GM12878 (cell line): ENCODE measurements at regions not wholly inside any gene's neighbourhood (a gene's known extent, or its start where the extent isn't known, plus 50 kb on each side); places are given as distances from the start of the nearest gene placed in this dataset.

ENCODE experiments used
- ATAC-seq: fragments of 200-7000 bp; cut with Tn5 transposase; 3 replicates; pipeline ENCODE4 v1.9.1; 2020; ENCODE audit warnings: mild to moderate bottlenecking, moderate library complexity
- BruUV-seq: library from RNA; stranded (reverse); fragments of 400-500 nt; replicated peaks from 2 replicates; lab custom pipeline; 2021; lab: Mats Ljungman, UMichigan
- CTCF ChIA-PET: fragments of 300-600 bp; sonication (Branson Sonifier 250); formaldehyde crosslinking; extraction: SDS; loops from one replicate; lab custom pipeline; 2021; ENCODE audit warnings: inconsistent platforms; lab: Yijun Ruan, JAX
- POLR2A ChIA-PET: fragments of 350-600 bp; formaldehyde crosslinking; extraction: SDS; loops from one replicate; lab custom pipeline; 2021; ENCODE audit warnings: inconsistent platforms; lab: Charles Lee
- RAD21 ChIA-PET: fragments of 300-600 bp; sonication (Branson Sonifier 250); formaldehyde crosslinking; loops from one replicate; lab custom pipeline; 2023; ENCODE audit warnings: antibody characterized with exemption; ENCODE audit not compliant: unreplicated experiment; lab: Charles Lee
- SMC1A ChIA-PET: fragments of 300-600 bp; sonication (Branson Sonifier 250); formaldehyde crosslinking; loops from one replicate; lab custom pipeline; 2023; ENCODE audit not compliant: unreplicated experiment, uncharacterized antibody; lab: Charles Lee
- DNase-seq: peaks from one replicate; pipeline ENCODE4 v3.0.0-alpha.2; 2011; ENCODE audit warnings: low read depth, low spot score
- FAIRE-seq: peaks from 3 replicates; lab custom pipeline; 2011; peaks lifted over from hg19 to GRCh38; lab: Jason Lieb, UNC
- H2AFZ ChIP-seq: 2 replicates; pipeline ENCODE4 v1.6.0; 2011; ENCODE audit warnings: low read depth, low read length, control low read depth; ENCODE audit not compliant: control insufficient read depth
- H3K27ac ChIP-seq: 2 replicates; pipeline ENCODE4 v1.5.1; 2011; ENCODE audit warnings: control low read depth; ENCODE audit not compliant: control insufficient read depth, insufficient read depth
- H3K27me3 ChIP-seq, 2 experiments: replicated peaks in 1 of 2; 2 replicates each; pipeline versions ENCODE4 v1.6.0 to v1.6.1; 2011; ENCODE audit warnings: low read length in 1 of 2; ENCODE audit not compliant: control insufficient read depth in 2 of 2, insufficient read depth in 2 of 2
- H3K36me3 ChIP-seq, 2 experiments: 2 replicates each; pipeline ENCODE4 v1.5.1; 2011; ENCODE audit warnings: low read length in 1 of 2; ENCODE audit not compliant: control insufficient read depth in 2 of 2, insufficient read depth in 2 of 2
- H3K4me1 ChIP-seq: 2 replicates; pipeline ENCODE4 v1.6.1; 2011; ENCODE audit warnings: mild to moderate bottlenecking, low read length, moderate library complexity, mixed read lengths; ENCODE audit not compliant: control insufficient read depth, insufficient read depth
- H3K4me2 ChIP-seq: 2 replicates; pipeline ENCODE4 v1.6.0; 2011; ENCODE audit warnings: control low read depth; ENCODE audit not compliant: control insufficient read depth, insufficient read depth
- H3K4me3 ChIP-seq: fragments of 200-600 bp; sonication (generic); 2 replicates; pipeline ENCODE4 v1.5.1; 2016
- H3K79me2 ChIP-seq: 2 replicates; pipeline ENCODE4 v1.6.0; 2011; ENCODE audit warnings: low read length; ENCODE audit not compliant: control insufficient read depth, insufficient read depth
- H3K9ac ChIP-seq: 2 replicates; pipeline ENCODE4 v1.8.0; 2011; ENCODE audit warnings: low read length, control low read depth, mixed read lengths; ENCODE audit not compliant: control insufficient read depth, insufficient read depth
- H3K9me3 ChIP-seq: replicated peaks from 3 replicates; pipeline ENCODE4 v1.5.1; 2011; ENCODE audit warnings: mild to moderate bottlenecking, low read length; ENCODE audit not compliant: control insufficient read depth, insufficient read depth
- H4K20me1 ChIP-seq: 2 replicates; pipeline ENCODE4 v1.6.0; 2011; ENCODE audit not compliant: control insufficient read depth, insufficient read depth
- GATAD2B ChIP-seq: fragments of 450-650 bp; conservative IDR thresholded peaks from 2 replicates; pipeline ENCODE4 v1.6.1; 2017; ENCODE audit warnings: low read depth, mild to moderate bottlenecking, moderate library complexity
- MEF2A ChIP-seq: IDR thresholded peaks from 2 replicates; pipeline ENCODE4 v1.6.1; 2011; ENCODE audit warnings: low read depth, mild to moderate bottlenecking, low read length, moderate library complexity; ENCODE audit not compliant: insufficient read depth
- MXI1 ChIP-seq: fragments of 150-350 bp; IDR thresholded peaks from 2 replicates; pipeline ENCODE4 v1.6.1; 2011; ENCODE audit warnings: low read depth, mild to moderate bottlenecking, inconsistent platforms, low read length, improper control_type of control experiment
- NBN ChIP-seq: fragments of 450-650 bp; IDR thresholded peaks from 2 replicates; pipeline ENCODE4 v1.6.1; 2016
- TARDBP ChIP-seq: IDR thresholded peaks from 2 replicates; pipeline ENCODE4 v1.6.1; 2016; ENCODE audit warnings: borderline replicate concordance
- ZZZ3 ChIP-seq: IDR thresholded peaks from 2 replicates; pipeline ENCODE4 v1.6.1; 2011; ENCODE audit warnings: low read depth; ENCODE audit not compliant: control insufficient read depth, insufficient read length
- WGBS: methylation state at CpG from one replicate; pipeline ENCODE4 v1.1.6; 2016; ENCODE audit warnings: low lambda C conversion rate; ENCODE audit not compliant: insufficient replicate concordance, insufficient coverage; ENCODE audit errors: missing lambda C conversion rate; 5-methylcytosine and 5-hydroxymethylcytosine counted together
- in situ Hi-C: fragments of 300-500 bp; cut with MboI; formaldehyde crosslinking; loops from 9 replicates; pipeline ENCODE4 v1.14.3; 2018; ENCODE audit warnings: mixed read lengths
- intact Hi-C: fragments of 100-400 bp; cut with micrococcal nuclease; formaldehyde crosslinking; loops from one replicate; pipeline ENCODE4 v1.14.2; 2022; ENCODE audit not compliant: unreplicated experiment
- TF ChIP-seq, protein P1 (sequence below): fragments of 450-650 bp; formaldehyde crosslinking; IDR thresholded peaks from 2 replicates; pipeline ENCODE4 v1.5.0; 2022; ENCODE audit warnings: mild to moderate bottlenecking, missing genetic modification characterization
- TF ChIP-seq, protein P2 (sequence below): IDR thresholded peaks from 2 replicates; pipeline ENCODE4 v1.6.1; 2012; ENCODE audit warnings: mild to moderate bottlenecking, low read depth, low read length
- TF ChIP-seq, protein P3 (sequence below): fragments of 450-650 bp; IDR thresholded peaks from 2 replicates; pipeline ENCODE4 v1.6.1; 2018; ENCODE audit warnings: borderline replicate concordance, mild to moderate bottlenecking; ENCODE audit not compliant: partially characterized antibody
- TF ChIP-seq, protein P4 (sequence below): fragments of 450-650 bp; IDR thresholded peaks from 2 replicates; pipeline ENCODE4 v1.6.1; 2017; ENCODE audit warnings: mild to moderate bottlenecking, moderate library complexity

DNA sequence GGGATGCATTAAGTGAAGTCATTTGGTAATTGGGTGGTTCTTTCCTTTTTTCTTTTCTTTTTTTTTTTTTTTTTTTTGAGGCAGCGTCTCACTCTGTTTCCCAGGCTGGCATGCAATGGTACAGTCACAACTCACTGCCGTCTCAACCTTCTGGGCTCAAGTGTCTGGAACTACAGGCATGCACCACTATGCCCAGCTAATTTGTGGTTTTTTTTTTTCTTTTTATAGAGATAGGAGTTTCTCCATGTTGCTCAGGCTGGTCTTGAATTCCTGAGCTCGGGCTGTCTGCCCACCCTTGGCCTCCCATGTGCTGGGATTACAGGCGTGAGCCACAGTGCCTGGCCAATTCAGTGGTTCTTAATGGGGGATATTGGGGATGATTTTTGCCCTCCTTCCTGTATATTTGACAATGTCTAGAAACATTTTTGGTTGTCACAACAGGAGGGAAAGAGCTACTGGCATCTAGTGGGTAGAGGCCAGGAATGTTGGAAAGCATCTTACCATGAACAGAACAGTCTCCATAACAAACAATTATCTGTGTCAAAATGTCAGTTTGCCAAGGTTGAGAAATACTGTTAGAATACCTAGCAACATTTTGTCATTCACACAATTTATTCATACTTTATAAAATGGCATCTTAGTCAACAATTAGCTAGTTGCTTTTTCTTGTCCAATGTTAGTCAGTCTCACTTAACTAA, 79.4 kb upstream of the CNTN3 start:
- no peak for FAIRE-seq
- RAD21 ChIA-PET, result no interaction called here
- TF ChIP-seq MEF2A (no peak), MXI1 (no peak), TARDBP (no peak), NBN (no peak), ZZZ3 (no peak), GATAD2B (no peak)
- TF ChIP-seq, protein P1, sequence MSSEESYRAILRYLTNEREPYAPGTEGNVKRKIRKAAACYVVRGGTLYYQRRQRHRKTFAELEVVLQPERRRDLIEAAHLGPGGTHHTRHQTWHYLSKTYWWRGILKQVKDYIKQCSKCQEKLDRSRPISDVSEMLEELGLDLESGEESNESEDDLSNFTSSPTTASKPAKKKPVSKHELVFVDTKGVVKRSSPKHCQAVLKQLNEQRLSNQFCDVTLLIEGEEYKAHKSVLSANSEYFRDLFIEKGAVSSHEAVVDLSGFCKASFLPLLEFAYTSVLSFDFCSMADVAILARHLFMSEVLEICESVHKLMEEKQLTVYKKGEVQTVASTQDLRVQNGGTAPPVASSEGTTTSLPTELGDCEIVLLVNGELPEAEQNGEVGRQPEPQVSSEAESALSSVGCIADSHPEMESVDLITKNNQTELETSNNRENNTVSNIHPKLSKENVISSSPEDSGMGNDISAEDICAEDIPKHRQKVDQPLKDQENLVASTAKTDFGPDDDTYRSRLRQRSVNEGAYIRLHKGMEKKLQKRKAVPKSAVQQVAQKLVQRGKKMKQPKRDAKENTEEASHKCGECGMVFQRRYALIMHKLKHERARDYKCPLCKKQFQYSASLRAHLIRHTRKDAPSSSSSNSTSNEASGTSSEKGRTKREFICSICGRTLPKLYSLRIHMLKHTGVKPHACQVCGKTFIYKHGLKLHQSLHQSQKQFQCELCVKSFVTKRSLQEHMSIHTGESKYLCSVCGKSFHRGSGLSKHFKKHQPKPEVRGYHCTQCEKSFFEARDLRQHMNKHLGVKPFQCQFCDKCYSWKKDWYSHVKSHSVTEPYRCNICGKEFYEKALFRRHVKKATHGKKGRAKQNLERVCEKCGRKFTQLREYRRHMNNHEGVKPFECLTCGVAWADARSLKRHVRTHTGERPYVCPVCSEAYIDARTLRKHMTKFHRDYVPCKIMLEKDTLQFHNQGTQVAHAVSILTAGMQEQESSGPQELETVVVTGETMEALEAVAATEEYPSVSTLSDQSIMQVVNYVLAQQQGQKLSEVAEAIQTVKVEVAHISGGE (CRISPR knock-in tag), result no peak
- TF ChIP-seq, protein P2, sequence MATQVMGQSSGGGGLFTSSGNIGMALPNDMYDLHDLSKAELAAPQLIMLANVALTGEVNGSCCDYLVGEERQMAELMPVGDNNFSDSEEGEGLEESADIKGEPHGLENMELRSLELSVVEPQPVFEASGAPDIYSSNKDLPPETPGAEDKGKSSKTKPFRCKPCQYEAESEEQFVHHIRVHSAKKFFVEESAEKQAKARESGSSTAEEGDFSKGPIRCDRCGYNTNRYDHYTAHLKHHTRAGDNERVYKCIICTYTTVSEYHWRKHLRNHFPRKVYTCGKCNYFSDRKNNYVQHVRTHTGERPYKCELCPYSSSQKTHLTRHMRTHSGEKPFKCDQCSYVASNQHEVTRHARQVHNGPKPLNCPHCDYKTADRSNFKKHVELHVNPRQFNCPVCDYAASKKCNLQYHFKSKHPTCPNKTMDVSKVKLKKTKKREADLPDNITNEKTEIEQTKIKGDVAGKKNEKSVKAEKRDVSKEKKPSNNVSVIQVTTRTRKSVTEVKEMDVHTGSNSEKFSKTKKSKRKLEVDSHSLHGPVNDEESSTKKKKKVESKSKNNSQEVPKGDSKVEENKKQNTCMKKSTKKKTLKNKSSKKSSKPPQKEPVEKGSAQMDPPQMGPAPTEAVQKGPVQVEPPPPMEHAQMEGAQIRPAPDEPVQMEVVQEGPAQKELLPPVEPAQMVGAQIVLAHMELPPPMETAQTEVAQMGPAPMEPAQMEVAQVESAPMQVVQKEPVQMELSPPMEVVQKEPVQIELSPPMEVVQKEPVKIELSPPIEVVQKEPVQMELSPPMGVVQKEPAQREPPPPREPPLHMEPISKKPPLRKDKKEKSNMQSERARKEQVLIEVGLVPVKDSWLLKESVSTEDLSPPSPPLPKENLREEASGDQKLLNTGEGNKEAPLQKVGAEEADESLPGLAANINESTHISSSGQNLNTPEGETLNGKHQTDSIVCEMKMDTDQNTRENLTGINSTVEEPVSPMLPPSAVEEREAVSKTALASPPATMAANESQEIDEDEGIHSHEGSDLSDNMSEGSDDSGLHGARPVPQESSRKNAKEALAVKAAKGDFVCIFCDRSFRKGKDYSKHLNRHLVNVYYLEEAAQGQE, result no peak
- TF ChIP-seq, protein P3, sequence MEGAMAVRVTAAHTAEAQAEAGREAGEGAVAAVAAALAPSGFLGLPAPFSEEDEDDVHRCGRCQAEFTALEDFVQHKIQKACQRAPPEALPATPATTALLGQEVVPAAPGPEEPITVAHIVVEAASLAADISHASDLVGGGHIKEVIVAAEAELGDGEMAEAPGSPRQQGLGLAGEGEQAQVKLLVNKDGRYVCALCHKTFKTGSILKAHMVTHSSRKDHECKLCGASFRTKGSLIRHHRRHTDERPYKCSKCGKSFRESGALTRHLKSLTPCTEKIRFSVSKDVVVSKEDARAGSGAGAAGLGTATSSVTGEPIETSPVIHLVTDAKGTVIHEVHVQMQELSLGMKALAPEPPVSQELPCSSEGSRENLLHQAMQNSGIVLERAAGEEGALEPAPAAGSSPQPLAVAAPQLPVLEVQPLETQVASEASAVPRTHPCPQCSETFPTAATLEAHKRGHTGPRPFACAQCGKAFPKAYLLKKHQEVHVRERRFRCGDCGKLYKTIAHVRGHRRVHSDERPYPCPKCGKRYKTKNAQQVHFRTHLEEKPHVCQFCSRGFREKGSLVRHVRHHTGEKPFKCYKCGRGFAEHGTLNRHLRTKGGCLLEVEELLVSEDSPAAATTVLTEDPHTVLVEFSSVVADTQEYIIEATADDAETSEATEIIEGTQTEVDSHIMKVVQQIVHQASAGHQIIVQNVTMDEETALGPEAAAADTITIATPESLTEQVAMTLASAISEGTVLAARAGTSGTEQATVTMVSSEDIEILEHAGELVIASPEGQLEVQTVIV, result no peak
- TF ChIP-seq, protein P4, sequence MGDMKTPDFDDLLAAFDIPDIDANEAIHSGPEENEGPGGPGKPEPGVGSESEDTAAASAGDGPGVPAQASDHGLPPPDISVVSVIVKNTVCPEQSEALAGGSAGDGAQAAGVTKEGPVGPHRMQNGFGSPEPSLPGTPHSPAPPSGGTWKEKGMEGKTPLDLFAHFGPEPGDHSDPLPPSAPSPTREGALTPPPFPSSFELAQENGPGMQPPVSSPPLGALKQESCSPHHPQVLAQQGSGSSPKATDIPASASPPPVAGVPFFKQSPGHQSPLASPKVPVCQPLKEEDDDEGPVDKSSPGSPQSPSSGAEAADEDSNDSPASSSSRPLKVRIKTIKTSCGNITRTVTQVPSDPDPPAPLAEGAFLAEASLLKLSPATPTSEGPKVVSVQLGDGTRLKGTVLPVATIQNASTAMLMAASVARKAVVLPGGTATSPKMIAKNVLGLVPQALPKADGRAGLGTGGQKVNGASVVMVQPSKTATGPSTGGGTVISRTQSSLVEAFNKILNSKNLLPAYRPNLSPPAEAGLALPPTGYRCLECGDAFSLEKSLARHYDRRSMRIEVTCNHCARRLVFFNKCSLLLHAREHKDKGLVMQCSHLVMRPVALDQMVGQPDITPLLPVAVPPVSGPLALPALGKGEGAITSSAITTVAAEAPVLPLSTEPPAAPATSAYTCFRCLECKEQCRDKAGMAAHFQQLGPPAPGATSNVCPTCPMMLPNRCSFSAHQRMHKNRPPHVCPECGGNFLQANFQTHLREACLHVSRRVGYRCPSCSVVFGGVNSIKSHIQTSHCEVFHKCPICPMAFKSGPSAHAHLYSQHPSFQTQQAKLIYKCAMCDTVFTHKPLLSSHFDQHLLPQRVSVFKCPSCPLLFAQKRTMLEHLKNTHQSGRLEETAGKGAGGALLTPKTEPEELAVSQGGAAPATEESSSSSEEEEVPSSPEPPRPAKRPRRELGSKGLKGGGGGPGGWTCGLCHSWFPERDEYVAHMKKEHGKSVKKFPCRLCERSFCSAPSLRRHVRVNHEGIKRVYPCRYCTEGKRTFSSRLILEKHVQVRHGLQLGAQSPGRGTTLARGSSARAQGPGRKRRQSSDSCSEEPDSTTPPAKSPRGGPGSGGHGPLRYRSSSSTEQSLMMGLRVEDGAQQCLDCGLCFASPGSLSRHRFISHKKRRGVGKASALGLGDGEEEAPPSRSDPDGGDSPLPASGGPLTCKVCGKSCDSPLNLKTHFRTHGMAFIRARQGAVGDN, result no peak

More for the DNA sequence above, 79.4 kb upstream of the CNTN3 start:
- Histone ChIP-seq H2AFZ (no peak overlapping the region), H3K4me1 (no peaks in the 10 kb centered on the region), H3K36me3 (no peaks in the 10 kb centered on the region), H3K27me3 (no peaks in the 10 kb centered on the region), H3K4me3 (no peak overlapping the region), H3K9me3 (no peaks in the 10 kb centered on the region), H3K79me2 (no peaks in the 10 kb centered on the region), H3K9ac (no peak overlapping the region), H4K20me1 (no peaks in the 10 kb centered on the region), H3K27ac (no peak overlapping the region), H3K4me2 (no peak overlapping the region)
- no TSS peak for BruUV-seq
- ChIA-PET SMC1A (no interaction called here), CTCF (no interaction called here), POLR2A (no interaction called here)
- intact Hi-C loops (no loop called here), in situ Hi-C loops (no loop called here)
- no peak for DNase-seq
- 38% methylated on average over 2 of the region's 4 CpGs for WGBS
- no peak for ATAC-seq
